ENCODE measurements at regions not wholly inside any gene's neighbourhood (a gene's known extent, or its start where the extent isn't known, plus 50 kb on each side); places are given as distances from the start of the nearest gene placed in this dataset.

DNA sequence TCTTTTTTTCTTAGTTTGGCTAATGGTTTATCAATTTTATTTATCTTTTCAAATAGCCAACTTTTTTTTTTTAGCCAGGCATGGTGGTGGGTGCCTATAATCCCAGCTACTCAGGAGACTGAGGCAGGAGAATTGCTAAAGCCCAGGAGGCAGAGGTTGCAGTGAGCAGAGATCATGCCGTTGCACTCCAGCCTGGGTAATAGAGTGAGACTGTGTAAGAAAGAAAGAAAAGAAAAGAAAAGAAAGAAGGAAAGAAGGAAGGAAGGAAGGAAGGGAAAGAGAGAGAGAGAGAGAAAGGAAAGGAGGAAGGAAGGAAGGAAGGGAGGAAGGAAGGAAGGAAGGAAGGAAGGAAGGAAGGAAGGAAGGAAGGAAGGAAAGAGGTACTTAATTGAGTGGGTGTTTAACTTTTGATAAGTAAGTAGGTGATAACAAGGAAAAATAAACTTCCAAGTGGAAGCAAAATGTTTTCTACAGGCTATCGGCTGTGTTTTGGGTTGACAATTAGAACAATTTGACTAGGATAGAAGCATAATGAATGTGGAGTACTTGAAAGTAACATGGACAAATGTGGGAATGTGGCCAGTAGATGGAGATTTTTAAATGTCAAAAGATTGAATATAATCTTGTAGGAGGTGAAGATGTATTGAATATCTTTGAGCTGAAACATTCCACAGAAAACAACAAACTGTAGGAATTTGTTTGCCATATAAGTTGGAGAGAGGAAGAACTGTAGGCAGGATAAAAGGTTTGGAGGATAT is 62.8 kb upstream of the MYO16 start:
- Histone ChIP-seq H3K27me3 (ENCODE audit: control insufficient read depth in 1 of 2, insufficient read depth in 2 of 2, low read length in 1 of 2) (no peaks in the 10 kb centered on the region), H3K36me3 (ENCODE audit: control insufficient read depth in 1 of 2, insufficient read depth in 2 of 2, low read length in 1 of 2) (no peaks in the 10 kb centered on the region), H3K9me3 (ENCODE audit: control insufficient read depth, low read length) (no peaks in the 10 kb centered on the region), H3K27ac (ENCODE audit: low read depth in 1 of 2, low read length in 2 of 2) (no peak overlapping the region), H3K4me1 (ENCODE audit: control insufficient read depth in 1 of 2, insufficient read depth in 2 of 2, low read length in 2 of 2) (no peaks in the 10 kb centered on the region), H3K4me3 (ENCODE audit: low read length in 2 of 2) (no peak overlapping the region)
- WGBS, 2 donors: 74 to 85% methylated on average over 2 of the region's 2 CpGs
- ATAC-seq (ENCODE audit: low FRiP score): no peak
- DNase-seq: no peak
- intact Hi-C loops (cut with DNase I): no loop called here

DNA sequence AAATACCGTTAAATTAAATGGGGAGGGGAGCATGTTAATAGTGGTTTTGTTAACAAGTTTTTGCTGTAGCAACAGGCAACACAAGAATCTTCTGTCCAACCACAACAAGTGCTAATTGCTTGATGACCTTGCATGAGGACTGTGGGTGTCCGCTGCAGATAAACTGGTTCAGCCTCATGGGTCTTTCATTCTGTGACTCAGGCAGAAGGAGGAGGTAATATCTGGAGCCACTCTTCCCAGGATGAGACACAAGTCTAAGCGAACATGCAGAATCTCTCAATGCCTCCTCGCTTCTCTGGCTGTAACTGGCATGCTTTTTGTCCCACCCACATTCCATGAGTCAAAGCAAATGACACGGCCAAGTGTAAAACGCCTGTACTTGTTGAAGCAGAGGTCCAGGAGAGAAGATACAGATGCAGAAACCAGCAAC is 56.6 kb upstream of the MYO16 start:
- H3K27me3 ChIP-seq (ENCODE audit: control insufficient read depth in 1 of 2, insufficient read depth in 2 of 2, low read length in 1 of 2): no peaks in the 10 kb centered on the region
- no peak for ATAC-seq (ENCODE audit: low FRiP score)

DNA sequence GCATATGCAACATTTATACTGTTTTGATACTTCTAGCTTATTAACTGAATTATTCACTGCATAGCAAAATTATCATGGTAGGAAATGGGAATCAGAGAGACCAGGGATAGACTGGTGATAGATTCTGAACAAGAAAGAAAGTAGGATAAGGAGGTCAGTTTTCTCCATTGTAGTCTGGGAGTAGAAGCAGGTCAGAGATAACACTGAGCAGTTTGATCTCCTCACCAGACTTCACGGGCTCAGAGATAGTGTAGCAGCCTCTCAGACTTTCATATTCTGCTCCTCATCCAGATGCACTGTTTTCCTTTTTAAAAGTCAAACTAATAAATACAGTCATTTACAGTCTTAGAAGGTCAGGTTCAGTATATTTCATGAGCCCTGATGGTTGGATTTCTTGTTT is 56.0 kb upstream of the MYO16 start:
- DNase-seq (no peak), ATAC-seq (ENCODE audit: low FRiP score) (no peak)
- H3K36me3 ChIP-seq (ENCODE audit: control insufficient read depth in 1 of 2, insufficient read depth in 2 of 2, low read length in 1 of 2): no peaks in the 10 kb centered on the region
- no peaks in the 10 kb centered on the region for H3K9me3 ChIP-seq (ENCODE audit: control insufficient read depth, low read length)
- no peaks in the 10 kb centered on the region for H3K27me3 ChIP-seq (ENCODE audit: control insufficient read depth in 1 of 2, insufficient read depth in 2 of 2, low read length in 1 of 2)
- H3K4me3 ChIP-seq (ENCODE audit: low read length in 2 of 2): no peak overlapping the region
- no peaks in the 10 kb centered on the region for H3K4me1 ChIP-seq (ENCODE audit: control insufficient read depth in 1 of 2, insufficient read depth in 2 of 2, low read length in 2 of 2)
- WGBS, 2 donors: 59 to 75% methylated on average over 1 of the region's 1 CpG
- H3K27ac ChIP-seq (ENCODE audit: low read depth in 1 of 2, low read length in 2 of 2): no peak overlapping the region
- intact Hi-C loops (cut with DNase I): no loop called here

More for the DNA sequence above, 56.6 kb upstream of the MYO16 start:
- Histone ChIP-seq H3K36me3 (ENCODE audit: control insufficient read depth in 1 of 2, insufficient read depth in 2 of 2, low read length in 1 of 2) (no peaks in the 10 kb centered on the region), H3K4me1 (ENCODE audit: control insufficient read depth in 1 of 2, insufficient read depth in 2 of 2, low read length in 2 of 2) (no peaks in the 10 kb centered on the region), H3K4me3 (ENCODE audit: low read length in 2 of 2) (no peak overlapping the region), H3K9me3 (ENCODE audit: control insufficient read depth, low read length) (no peaks in the 10 kb centered on the region), H3K27ac (ENCODE audit: low read depth in 1 of 2, low read length in 2 of 2) (no peak overlapping the region)
- intact Hi-C loops (cut with DNase I): no loop called here
- no peak for DNase-seq
- 62 to 65% methylated on average over 6 of the region's 6 CpGs for WGBS, 2 donors

DNA sequence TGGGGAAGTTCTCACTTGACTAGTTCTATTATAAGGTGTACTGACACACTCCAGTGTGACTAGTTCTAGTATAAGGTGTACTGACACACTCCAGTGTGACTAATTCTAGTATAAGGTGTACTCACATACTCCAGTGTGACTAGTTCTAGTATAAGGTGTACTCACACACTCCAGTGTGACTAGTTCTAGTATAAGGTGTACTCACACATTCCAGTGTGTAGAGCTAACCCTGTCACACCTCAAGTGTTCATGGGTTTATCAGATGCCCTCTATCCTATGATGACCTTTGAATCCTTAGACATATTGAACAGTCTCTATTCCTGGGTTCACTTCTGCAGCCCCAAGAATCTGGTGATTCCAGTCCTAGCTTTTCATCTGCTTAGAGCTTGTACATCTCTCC is 54.6 kb upstream of the MYO16 start:
- H3K27ac ChIP-seq (ENCODE audit: low read depth in 1 of 2, low read length in 2 of 2): no peak overlapping the region
- ATAC-seq (ENCODE audit: low FRiP score): no peak
- intact Hi-C loops (cut with DNase I): no loop called here
- no peaks in the 10 kb centered on the region for H3K36me3 ChIP-seq (ENCODE audit: control insufficient read depth in 1 of 2, insufficient read depth in 2 of 2, low read length in 1 of 2)
- no peaks in the 10 kb centered on the region for H3K4me1 ChIP-seq (ENCODE audit: control insufficient read depth in 1 of 2, insufficient read depth in 2 of 2, low read length in 2 of 2)
- no peak overlapping the region for H3K4me3 ChIP-seq (ENCODE audit: low read length in 2 of 2)
- no peaks in the 10 kb centered on the region for H3K27me3 ChIP-seq (ENCODE audit: control insufficient read depth in 1 of 2, insufficient read depth in 2 of 2, low read length in 1 of 2)
- no peak for DNase-seq
- no peaks in the 10 kb centered on the region for H3K9me3 ChIP-seq (ENCODE audit: control insufficient read depth, low read length)

DNA sequence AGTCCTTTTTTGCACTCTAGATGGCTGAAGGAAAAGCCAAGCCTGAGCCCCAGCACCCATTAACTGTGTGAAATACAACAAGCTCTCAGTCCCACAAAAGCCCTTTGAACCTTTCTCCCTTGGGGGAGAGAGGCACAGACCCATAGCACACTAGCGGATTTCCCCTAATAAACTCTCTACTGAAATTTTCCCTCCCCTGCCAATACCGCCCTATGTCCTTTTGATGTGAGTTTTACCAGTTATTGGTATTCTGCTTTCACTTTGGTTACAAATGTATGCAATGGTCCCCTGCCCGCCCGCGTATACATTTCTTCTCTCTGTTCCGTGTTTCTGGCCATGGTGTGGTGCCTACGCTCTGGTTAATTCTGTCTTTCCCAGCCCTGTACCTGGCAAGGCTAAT is 54.0 kb upstream of the MYO16 start:
- 90 to 93% methylated on average over 7 of the region's 7 CpGs for WGBS, 2 donors
- intact Hi-C loops (cut with DNase I): no loop called here
- H3K27ac ChIP-seq (ENCODE audit: low read depth in 1 of 2, low read length in 2 of 2): no peak overlapping the region
- no peaks in the 10 kb centered on the region for H3K27me3 ChIP-seq (ENCODE audit: control insufficient read depth in 1 of 2, insufficient read depth in 2 of 2, low read length in 1 of 2)
- no peaks in the 10 kb centered on the region for H3K9me3 ChIP-seq (ENCODE audit: control insufficient read depth, low read length)
- no peak for DNase-seq
- H3K4me3 ChIP-seq (ENCODE audit: low read length in 2 of 2): no peak overlapping the region
- no peak for ATAC-seq (ENCODE audit: low FRiP score)
- H3K36me3 ChIP-seq (ENCODE audit: control insufficient read depth in 1 of 2, insufficient read depth in 2 of 2, low read length in 1 of 2): no peaks in the 10 kb centered on the region
- H3K4me1 ChIP-seq (ENCODE audit: control insufficient read depth in 1 of 2, insufficient read depth in 2 of 2, low read length in 2 of 2): no peaks in the 10 kb centered on the region
